ENCODE measurements at regions not wholly inside any gene's neighbourhood (a gene's known extent, or its start where the extent isn't known, plus 50 kb on each side); places are given as distances from the start of the nearest gene placed in this dataset.

- no peak overlapping the region for H3K4me3 ChIP-seq (replicated peaks; ENCODE audit: low read depth, low read length)
- no peak for DNase-seq (ENCODE audit: low read depth)
- TF ChIP-seq, protein P1, sequence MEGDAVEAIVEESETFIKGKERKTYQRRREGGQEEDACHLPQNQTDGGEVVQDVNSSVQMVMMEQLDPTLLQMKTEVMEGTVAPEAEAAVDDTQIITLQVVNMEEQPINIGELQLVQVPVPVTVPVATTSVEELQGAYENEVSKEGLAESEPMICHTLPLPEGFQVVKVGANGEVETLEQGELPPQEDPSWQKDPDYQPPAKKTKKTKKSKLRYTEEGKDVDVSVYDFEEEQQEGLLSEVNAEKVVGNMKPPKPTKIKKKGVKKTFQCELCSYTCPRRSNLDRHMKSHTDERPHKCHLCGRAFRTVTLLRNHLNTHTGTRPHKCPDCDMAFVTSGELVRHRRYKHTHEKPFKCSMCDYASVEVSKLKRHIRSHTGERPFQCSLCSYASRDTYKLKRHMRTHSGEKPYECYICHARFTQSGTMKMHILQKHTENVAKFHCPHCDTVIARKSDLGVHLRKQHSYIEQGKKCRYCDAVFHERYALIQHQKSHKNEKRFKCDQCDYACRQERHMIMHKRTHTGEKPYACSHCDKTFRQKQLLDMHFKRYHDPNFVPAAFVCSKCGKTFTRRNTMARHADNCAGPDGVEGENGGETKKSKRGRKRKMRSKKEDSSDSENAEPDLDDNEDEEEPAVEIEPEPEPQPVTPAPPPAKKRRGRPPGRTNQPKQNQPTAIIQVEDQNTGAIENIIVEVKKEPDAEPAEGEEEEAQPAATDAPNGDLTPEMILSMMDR (IDR thresholded peaks at IDR 0.05; ENCODE audit: low read length, missing control alignments) = no peak
Measured at GRCh38 chr20:19833395-19833794, 75.3 kb downstream of the RIN2 start.

- TF ChIP-seq, protein P1 (IDR thresholded peaks at IDR 0.05; ENCODE audit: low read length, missing control alignments) = no peak
Measured at GRCh38 chr20:19834287-19834686, 76.2 kb downstream of the RIN2 start.

GRCh38 chr20:19834783-19835182 lies 76.7 kb downstream of the RIN2 start:
- no peak for DNase-seq (ENCODE audit: low read depth)
- TF ChIP-seq, protein P1 (IDR thresholded peaks at IDR 0.05; ENCODE audit: low read length, missing control alignments) = no peak
- H3K4me3 ChIP-seq (replicated peaks; ENCODE audit: low read depth, low read length) = no peak overlapping the region

More at GRCh38 chr20:19834287-19834686, 76.2 kb downstream of the RIN2 start:
- H3K4me3 ChIP-seq (replicated peaks; ENCODE audit: low read depth, low read length) = no peak overlapping the region
- DNase-seq (ENCODE audit: low read depth) = no peak

GRCh38 chr20:19835533-19836222 lies 77.6 kb downstream of the RIN2 start:
- no peak overlapping the region for H3K4me3 ChIP-seq (replicated peaks; ENCODE audit: low read depth, low read length)
- TF ChIP-seq, protein P1 (IDR thresholded peaks at IDR 0.05; ENCODE audit: low read length, missing control alignments) = no peak
- no peak for DNase-seq (ENCODE audit: low read depth)

DNA sequence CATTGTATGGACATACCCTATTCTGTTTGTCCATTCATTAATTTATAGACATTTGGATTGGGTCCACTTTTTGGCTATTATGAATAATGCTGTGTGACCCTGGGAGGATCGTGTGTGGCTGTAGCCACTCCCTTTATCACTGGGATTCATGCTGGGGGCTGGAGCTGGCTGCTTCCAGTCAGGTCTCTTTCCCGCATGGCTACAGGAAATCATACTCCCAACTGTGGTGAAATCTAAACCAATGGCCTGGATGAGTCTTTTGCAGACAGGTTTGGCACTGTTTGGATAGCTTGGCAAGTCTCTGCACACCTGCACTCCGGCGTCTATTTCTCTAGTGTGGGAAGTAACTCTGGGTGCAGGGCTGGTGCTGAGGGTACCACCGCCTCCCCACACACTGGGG lies 80.4 kb downstream of the RIN2 start:
- no peak for DNase-seq (ENCODE audit: low read depth)

DNA sequence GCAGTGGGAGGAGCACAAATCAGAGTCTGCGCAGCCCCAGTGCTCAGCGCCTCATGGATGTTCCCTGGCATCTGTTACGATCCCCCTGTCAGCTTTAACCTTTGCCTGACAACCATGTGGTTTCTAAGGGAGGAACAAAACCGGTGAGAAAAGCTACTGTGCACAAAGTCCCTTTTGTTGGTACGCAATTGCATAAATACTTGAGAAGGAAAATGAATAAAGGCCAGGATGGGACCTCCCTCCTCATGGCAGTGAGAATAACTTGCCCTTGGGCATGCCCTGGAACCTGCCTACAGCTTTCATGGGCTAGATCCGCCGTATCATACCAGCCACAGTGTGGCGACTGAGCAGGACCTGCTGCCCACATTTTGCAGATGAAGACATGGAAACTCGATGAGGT lies 81.0 kb downstream of the RIN2 start:
- TF ChIP-seq, protein P1 (IDR thresholded peaks at IDR 0.05; ENCODE audit: low read length, missing control alignments) = no peak
- DNase-seq (ENCODE audit: low read depth) = no peak
- H3K4me3 ChIP-seq (replicated peaks; ENCODE audit: low read depth, low read length) = no peak overlapping the region

More for the DNA sequence above, 80.4 kb downstream of the RIN2 start:
- TF ChIP-seq, protein P1 (IDR thresholded peaks at IDR 0.05; ENCODE audit: low read length, missing control alignments) = no peak
- H3K4me3 ChIP-seq (replicated peaks; ENCODE audit: low read depth, low read length) = no peak overlapping the region
